ENCODE measurements at regions not wholly inside any gene's neighbourhood (a gene's known extent, or its start where the extent isn't known, plus 50 kb on each side); places are given as distances from the start of the nearest gene placed in this dataset.

- Histone ChIP-seq H4K20me1 (ENCODE audit: low read depth) (peaks cover 9% of the 10 kb centered on the region), H3K4me3 (no peak overlapping the region), H3K9ac (no peak overlapping the region), H2AFZ (replicated peaks) (no peak overlapping the region), H3K27me3 (peaks cover 46% of the 10 kb centered on the region), H3K9me3 (ENCODE audit: low read depth) (no peaks in the 10 kb centered on the region), H3K36me3 (no peaks in the 10 kb centered on the region), H3K4me2 (no peak overlapping the region), H3K79me2 (ENCODE audit: low read depth) (no peaks in the 10 kb centered on the region), H3F3A (ENCODE audit: low read depth) (peaks cover 10% of the 10 kb centered on the region), H3K4me1 (peaks cover 16% of the 10 kb centered on the region), H3K27ac (no peak overlapping the region)
- TF ChIP-seq EZH2 (IDR thresholded peaks at IDR 0.05) (no peak), EZH2phosphoT487 (IDR thresholded peaks at IDR 0.05) (no peak)
- TF ChIP-seq, protein P1, sequence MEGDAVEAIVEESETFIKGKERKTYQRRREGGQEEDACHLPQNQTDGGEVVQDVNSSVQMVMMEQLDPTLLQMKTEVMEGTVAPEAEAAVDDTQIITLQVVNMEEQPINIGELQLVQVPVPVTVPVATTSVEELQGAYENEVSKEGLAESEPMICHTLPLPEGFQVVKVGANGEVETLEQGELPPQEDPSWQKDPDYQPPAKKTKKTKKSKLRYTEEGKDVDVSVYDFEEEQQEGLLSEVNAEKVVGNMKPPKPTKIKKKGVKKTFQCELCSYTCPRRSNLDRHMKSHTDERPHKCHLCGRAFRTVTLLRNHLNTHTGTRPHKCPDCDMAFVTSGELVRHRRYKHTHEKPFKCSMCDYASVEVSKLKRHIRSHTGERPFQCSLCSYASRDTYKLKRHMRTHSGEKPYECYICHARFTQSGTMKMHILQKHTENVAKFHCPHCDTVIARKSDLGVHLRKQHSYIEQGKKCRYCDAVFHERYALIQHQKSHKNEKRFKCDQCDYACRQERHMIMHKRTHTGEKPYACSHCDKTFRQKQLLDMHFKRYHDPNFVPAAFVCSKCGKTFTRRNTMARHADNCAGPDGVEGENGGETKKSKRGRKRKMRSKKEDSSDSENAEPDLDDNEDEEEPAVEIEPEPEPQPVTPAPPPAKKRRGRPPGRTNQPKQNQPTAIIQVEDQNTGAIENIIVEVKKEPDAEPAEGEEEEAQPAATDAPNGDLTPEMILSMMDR (IDR thresholded peaks at IDR 0.05): no peak
- H3K27me3 Mint-ChIP-seq (ENCODE audit: insufficient read depth, low read depth): peaks cover 14% of the 10 kb centered on the region
- H3K9me3 Mint-ChIP-seq: no peaks in the 10 kb centered on the region
- H3K36me3 Mint-ChIP-seq: no peaks in the 10 kb centered on the region
- H3K4me1 Mint-ChIP-seq: peaks cover 27% of the 10 kb centered on the region
- DNase-seq (ENCODE audit: low spot score): no peak
- H3K27ac Mint-ChIP-seq: no peak overlapping the region
- no peak overlapping the region for H3K4me3 Mint-ChIP-seq
Measured at GRCh38 chr12:115450017-115450416, 766.0 kb upstream of the TBX3 start.

GRCh38 chr12:115449526-115449925 is 765.6 kb upstream of the TBX3 start:
- Mint-ChIP-seq H3K9me3 (no peaks in the 10 kb centered on the region), H3K27me3 (ENCODE audit: insufficient read depth, low read depth) (peaks cover 14% of the 10 kb centered on the region), H3K27ac (no peak overlapping the region), H3K4me1 (peaks cover 27% of the 10 kb centered on the region), H3K36me3 (no peaks in the 10 kb centered on the region), H3K4me3 (no peak overlapping the region)
- Histone ChIP-seq H3K4me1 (peaks cover 16% of the 10 kb centered on the region), H3K9me3 (ENCODE audit: low read depth) (no peaks in the 10 kb centered on the region), H4K20me1 (ENCODE audit: low read depth) (peaks cover 9% of the 10 kb centered on the region), H3K36me3 (no peaks in the 10 kb centered on the region), H3K9ac (no peak overlapping the region), H3K4me2 (no peak overlapping the region), H3F3A (ENCODE audit: low read depth) (peaks cover 10% of the 10 kb centered on the region), H3K4me3 (no peak overlapping the region), H3K79me2 (ENCODE audit: low read depth) (no peaks in the 10 kb centered on the region), H2AFZ (replicated peaks) (no peak overlapping the region), H3K27me3 (peaks cover 46% of the 10 kb centered on the region), H3K27ac (no peak overlapping the region)
- DNase-seq (ENCODE audit: low spot score): no peak
- TF ChIP-seq, protein P1 (IDR thresholded peaks at IDR 0.05): no peak
- TF ChIP-seq EZH2 (IDR thresholded peaks at IDR 0.05): no peak
- no peak for TF ChIP-seq EZH2phosphoT487 (IDR thresholded peaks at IDR 0.05)

DNA sequence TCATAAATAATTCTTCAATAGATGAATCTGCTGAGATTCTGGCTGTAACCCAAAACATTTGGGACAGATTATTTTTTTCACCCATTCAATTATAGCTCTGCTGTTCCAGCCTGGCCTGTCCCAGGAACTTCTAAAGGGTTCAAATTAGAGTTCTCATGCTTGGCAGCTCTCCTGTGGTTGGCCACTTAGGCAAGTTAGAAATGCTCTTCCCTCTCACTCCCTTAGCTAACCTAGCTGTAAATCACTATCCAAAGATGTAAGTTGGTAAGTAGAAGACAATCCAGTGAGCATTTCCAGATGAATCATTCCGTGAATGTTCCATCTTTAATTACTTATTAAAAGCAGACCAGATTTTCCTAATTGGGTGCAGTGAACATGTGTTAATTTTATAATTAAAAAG is 760.4 kb upstream of the TBX3 start:
- Histone ChIP-seq H3K4me2 (no peak overlapping the region), H3F3A (ENCODE audit: low read depth) (no peaks in the 10 kb centered on the region), H3K27me3 (peaks cover 6% of the 10 kb centered on the region), H3K4me3 (no peak overlapping the region), H4K20me1 (ENCODE audit: low read depth) (no peaks in the 10 kb centered on the region), H2AFZ (replicated peaks) (no peak overlapping the region), H3K9me3 (ENCODE audit: low read depth) (no peaks in the 10 kb centered on the region), H3K9ac (no peak overlapping the region), H3K79me2 (ENCODE audit: low read depth) (no peaks in the 10 kb centered on the region), H3K27ac (no peak overlapping the region), H3K36me3 (no peaks in the 10 kb centered on the region), H3K4me1 (no peaks in the 10 kb centered on the region)
- H3K4me3 Mint-ChIP-seq: no peak overlapping the region
- no peaks in the 10 kb centered on the region for H3K9me3 Mint-ChIP-seq
- no peak for DNase-seq (ENCODE audit: low spot score)
- peaks cover 2% of the 10 kb centered on the region for H3K4me1 Mint-ChIP-seq
- no peaks in the 10 kb centered on the region for H3K36me3 Mint-ChIP-seq
- H3K27ac Mint-ChIP-seq: no peak overlapping the region
- peaks cover 6% of the 10 kb centered on the region for H3K27me3 Mint-ChIP-seq (ENCODE audit: insufficient read depth, low read depth)
- TF ChIP-seq EZH2phosphoT487 (IDR thresholded peaks at IDR 0.05): no peak
- TF ChIP-seq, protein P1 (IDR thresholded peaks at IDR 0.05): no peak
- TF ChIP-seq EZH2 (IDR thresholded peaks at IDR 0.05): no peak
